ENCODE measurements at regions not wholly inside any gene's neighbourhood (a gene's known extent, or its start where the extent isn't known, plus 50 kb on each side); places are given as distances from the start of the nearest gene placed in this dataset.

DNA sequence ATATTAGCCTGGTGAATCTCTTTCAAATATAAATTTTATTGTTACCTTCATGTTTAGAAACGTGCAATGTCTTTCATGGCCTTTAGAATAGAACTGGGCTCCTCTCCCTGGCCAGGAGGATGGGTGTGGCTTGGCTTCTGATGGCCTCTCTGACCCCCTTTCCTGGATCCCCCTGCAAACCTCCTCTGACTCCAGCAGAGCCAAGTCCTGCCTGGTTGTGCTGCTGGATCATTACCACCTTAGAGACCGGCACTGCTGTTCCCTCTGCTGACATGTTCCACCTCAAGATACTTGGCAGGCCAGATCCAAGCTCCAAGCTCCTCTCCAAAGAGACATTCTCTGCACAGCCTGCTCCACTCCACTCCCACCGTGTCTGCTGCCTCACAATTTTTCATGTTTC, 823.8 kb upstream of the HS6ST1 start:
- no peak for DNase-seq (ENCODE audit: low spot score)

DNA sequence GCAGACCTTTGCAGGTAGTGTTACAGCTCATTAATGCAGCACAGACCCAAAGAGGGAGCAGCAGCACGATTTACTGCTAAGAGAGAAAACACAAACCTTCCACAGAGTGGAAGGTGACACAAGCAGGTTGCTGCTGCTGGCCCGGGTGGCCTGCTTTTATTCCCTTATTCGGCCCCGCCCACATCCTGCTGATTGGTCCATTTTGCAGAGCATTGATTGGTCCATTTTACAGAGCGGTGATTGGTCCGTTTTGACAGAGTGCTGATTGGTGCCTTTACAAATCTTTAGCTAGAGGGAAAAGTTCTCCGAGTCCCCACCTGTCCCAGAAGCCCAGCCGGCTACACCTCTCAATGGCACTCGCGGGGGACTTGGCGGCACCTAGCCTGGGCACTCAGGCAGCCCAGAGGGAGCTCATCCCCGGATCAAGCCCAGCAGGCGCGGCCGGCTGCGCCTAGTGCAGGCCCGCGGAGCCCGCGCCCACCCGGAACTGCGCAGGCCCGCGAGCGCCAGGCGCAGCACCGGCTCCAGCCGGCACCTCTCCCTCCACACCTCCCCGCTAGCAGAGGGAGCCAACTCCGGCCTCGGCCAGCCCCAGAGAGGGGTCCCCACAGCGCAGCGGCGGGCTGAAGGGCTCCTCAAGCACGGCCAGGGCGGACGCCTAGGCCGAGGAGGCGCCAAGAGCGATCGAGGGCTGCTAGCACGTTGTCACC, 825.6 kb upstream of the HS6ST1 start:
- no peak for DNase-seq (ENCODE audit: low spot score)

DNA sequence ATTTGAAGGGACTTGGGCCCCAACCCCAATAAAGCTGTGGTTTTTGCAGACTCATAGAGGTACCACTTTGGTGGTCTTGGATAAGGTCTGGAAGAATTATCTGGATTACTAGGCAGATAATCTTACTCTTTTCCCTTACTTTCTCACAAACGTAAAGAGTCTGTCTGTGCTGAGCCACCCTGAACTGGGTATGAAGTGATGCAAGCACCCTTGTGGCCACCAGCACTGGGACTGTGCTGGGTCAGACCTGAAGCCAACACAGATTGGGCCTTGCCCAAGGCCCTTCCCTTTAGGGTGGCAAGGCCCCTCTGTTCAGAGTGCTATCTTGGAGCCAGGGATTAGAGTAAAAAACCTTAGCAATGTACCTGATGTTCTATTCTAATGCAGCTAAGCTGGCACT, 827.0 kb upstream of the RAB6C start:
- no peak for DNase-seq (ENCODE audit: low spot score)

DNA sequence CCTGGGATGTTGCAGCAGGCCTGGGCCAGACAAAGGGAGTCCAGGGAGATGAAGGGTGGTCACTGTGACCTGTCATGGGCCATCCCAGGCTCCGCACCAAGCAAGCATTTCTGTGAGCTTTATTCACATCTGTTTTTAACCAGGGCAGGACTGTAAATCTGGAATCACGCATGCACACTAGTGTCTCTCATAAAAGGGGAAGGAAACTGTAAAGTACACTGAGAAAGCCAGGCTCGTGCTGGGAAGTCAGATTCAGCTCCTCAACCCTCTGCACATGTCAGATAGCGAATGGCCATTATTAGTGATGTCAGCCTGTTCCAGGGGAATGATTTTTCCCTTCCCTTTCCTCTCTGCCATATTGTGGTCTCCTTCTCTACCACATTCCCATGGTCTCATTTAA, 818.6 kb upstream of the RAB6C start:
- no peak for DNase-seq (ENCODE audit: low spot score)

DNA sequence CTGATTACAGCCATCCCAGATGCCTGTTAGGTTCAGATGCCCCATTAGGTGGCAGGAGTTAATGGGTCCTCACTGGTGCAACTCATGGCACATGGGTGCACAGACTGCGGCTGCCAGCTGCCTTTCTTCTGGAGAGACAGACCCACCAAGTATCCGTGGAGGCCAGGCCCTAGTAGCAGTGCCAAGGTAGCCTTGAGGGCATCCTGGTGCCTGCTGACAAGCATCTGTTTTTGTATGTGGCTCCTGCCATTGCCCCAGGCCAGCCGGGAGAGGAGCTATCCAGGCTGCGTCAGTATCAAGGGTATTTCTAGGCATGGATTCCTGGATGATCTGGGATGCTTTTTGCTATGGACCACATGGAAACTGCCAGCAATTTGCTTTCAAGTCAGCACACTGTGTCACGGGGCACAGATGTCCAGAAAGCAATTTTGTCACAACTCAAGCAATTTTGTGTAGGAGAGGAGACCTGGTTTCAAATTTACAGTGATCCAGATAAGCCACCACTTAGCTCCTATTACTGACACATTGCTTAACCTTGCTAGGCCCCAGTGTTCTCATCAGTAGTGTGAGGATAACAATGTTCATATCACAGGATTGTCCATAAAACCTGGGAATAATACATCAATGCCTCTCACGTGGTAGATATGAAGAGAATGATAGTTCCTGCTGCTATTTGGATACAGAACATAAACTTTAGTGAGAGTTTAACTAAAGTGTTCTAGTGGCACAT, 815.1 kb upstream of the RAB6C start:
- DNase-seq (ENCODE audit: low spot score), result no peak

DNA sequence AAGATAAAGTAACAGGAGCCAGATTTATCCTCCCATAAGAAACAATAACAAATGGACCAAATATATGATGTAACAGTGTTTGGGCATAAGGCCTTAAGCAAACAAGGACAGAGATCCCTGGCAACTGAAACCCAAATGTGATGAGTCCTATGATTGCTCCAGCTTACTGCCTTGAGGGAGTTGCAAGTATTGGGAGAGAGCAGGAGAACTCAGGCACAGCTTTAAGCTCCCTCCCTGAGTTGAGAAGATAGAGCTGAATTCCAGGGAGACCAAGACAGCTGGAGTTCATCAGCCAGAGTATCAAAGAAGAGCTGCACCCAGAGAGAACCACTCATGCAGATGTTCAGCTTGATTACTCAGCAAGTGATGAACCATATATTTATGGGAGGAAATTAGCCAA, 814.5 kb upstream of the RAB6C start:
- DNase-seq (ENCODE audit: low spot score), result no peak

DNA sequence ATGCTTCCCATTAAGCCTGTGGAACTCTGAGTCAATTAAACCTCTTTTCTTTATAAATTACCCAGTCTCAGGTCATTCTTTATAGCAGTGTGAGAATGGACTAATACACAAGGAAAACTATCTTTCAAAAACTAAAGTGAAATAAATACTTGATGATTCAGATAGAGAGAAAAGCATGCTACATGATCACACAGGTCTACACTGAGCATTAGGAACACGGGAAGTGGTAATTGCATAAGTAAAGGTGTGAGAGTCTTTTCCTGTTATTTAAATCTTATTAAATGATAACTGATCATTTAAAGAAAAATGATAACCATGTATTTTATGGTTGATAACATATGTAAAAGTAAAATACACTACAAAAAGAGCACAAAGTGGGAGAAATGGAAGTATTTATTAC, 812.0 kb upstream of the RAB6C start:
- no peak for DNase-seq (ENCODE audit: low spot score)

DNA sequence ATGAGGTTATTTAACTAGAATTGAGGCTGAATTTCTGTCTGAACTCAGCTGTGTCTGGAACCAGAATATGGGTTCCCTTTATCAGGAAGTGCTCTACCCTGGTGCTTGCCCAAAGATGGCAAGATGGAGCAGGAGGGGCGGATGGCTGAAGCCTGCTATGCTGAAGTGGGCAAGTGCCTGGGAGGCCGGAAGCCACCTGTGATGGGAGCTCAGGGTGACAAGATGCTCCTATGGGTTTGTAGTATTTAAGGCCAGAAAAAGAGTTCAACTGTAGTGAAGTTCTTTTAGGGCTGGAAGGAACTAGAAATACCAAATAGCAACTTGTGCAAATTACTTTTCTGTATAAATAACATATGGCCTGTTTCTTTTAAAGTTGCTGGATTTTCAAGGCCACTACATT, 808.9 kb upstream of the RAB6C start:
- no peak for DNase-seq (ENCODE audit: low spot score)

DNA sequence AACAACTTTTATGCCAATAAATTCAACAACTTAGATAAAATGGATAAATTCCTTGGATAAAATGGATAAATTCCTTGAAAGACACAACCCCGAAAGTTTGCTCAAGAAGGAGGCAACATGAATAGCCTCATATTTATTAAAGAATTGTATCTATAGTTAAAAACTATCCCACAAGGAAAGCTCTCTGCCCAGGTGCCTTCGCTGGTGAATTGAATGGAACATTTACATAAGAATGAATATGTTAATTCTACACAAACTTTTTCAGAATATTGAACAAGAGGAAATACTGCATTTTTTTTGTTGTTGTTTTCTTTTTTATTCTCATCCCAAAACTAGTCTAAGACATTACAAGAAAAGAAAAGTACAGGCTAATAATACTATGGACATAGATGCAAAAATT, 805.3 kb upstream of the RAB6C start:
- DNase-seq (ENCODE audit: low spot score), result no peak

DNA sequence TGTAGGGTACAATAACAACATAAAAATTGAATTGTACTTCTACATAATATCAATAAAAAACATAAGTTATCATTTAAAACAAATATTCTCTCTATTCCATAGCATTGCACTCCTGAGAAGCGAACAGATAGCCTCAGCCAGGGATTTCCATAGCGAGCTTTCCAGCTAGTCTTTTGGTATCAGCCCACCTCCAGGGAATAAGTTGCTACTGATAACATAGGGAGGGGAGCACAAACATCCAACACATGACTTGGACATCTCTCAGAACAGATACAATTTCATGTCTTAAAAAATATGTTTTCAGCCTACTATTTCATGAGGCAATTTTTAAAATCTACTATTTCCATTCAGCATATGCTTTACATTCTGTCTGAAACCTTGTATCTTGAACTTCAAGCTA, 804.4 kb upstream of the RAB6C start:
- no peak for DNase-seq (ENCODE audit: low spot score)

DNA sequence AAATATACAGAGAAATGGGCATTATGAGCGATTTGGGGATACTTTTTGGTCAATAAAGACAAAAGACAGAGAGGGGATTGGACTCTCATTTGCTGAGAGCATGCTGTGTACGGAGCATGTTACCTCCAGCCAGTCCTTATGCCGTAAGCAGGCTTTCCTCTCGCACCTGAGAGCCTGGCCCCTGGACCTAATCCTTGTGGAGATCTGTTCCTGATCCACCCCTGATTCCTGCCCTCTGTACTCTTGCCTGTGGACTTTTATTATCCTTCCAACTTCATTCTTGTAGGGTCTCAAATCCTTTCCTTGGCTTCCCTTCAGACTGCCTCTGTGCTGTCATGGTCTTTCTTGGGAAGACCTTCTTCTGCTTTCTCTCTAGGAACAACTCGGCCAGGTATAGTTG, 803.1 kb upstream of the RAB6C start:
- DNase-seq (ENCODE audit: low spot score), result no peak

DNA sequence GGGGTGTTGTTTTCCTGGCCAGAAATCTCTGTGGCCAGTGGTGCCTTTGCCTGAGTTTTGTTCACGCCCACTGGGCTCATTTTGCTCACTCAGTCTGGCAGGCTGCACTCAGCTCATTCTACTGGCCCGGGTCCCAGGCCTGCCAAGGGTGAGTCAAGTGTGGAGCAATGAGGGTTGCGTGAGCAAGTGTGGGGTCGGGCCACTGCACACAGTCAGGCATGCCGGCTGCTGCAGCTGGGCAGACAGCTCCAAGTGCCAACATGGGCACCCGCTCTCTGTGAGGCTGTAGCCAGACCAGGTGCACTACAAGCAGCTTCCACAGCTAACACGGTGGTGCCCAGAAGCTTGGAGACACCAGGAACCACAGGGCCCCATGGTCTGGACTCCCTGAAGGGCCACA, 801.1 kb upstream of the RAB6C start:
- DNase-seq (ENCODE audit: low spot score), result peak; percentile 5

DNA sequence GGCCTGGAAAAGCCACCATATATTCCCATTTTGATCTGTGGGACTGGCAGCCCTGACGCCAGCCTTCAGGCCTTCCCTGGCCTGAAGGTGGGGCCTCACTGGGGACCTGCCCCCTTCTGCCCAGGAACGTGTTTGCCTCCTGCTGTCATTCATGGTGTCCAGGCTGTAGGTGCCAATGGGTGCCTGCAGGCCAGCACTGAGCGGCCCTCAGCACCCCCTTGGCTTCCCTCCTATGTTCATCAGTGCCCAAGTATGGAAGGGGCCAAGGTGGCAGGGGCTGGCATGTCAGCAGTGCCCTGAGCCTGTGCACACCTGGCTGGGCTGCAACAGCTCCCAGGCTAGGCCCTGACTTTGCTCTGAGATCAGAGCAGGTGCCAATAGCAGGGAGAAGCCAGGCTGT, 800.3 kb upstream of the RAB6C start:
- DNase-seq (ENCODE audit: low spot score), result no peak

DNA sequence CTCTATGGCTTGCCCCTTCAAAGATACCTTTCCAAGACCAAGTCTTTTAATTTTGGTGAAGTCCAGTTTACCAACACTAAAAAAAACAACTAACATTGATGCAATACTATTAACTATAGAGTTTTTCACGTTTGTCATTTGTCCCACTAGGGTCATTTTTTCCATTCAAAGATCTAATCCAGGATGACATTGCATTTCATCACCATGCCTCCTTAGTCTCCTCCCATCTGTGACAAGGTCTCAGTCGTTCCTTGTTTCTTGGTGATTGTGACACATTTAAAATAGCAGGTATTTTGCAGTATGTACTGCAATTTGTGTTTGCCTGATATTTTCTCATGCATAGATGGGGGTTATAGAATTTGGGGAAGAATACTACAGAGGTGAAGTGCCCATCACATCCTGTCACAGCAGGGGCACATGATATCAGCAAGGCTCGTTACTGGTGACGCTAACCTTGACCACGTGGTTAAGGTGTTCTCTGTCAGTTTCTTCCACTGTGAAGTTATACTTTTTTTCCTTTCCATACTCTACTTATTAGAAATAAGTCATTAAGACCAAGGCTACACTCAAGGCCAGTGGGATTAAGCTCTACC, 799.2 kb upstream of the RAB6C start:
- DNase-seq (ENCODE audit: low spot score), result no peak

DNA sequence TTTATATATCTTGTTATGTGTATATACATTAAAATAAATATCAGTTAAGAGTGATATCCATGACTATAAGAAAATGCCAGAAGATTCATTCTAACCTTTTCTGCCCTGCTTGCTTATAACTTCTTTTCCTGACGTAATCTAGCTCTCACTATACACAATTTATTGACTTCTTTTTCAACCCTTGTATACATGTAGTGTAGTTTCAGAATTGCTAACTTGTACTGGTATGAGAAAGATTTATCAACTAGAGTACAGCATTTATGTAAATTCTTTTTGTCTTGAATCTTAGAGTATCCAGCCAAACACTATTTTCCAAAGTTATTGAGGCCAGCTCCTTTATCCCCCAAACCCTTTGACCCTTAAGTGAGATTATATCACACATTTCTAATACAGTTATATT, 798.0 kb upstream of the RAB6C start:
- DNase-seq (ENCODE audit: low spot score), result no peak

DNA sequence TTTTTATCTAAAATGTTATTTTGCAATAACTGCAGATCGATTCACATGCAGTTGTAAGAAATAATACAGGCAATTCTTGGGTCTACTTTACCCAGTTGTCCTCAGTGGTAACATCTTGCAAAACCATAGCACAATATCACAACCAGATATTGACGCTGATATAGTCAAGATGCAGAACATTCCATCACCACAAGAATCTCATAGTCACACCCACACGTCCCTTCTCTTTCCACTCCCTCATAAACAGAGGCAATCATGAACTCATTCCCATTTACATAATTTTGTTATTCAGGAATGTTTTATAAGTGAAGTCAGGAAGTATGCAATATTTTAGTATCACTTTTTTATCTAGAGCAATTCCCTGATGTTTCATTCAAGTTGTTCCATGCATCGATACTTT, 797.5 kb upstream of the RAB6C start:
- DNase-seq (ENCODE audit: low spot score), result no peak

DNA sequence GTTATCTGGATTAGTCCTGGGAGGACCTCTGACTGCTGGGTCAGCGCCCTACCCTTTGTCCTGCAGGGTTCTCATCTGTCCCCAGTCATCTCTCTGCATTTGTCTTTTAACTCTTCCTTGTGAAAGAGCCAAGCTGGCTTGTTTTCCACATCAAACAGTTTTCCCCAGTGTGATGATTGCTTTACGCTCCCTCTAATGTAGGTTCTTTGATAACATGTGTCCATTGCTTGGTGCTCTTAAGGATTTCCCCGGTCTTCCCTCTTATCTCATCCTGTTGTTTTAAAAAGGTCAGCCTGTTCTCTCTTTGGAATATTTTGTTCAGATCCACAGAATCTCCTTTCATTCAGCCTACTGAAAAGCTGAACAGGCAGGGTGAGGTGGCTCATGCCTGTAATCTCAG, 792.1 kb upstream of the RAB6C start:
- no peak for DNase-seq (ENCODE audit: low spot score)

DNA sequence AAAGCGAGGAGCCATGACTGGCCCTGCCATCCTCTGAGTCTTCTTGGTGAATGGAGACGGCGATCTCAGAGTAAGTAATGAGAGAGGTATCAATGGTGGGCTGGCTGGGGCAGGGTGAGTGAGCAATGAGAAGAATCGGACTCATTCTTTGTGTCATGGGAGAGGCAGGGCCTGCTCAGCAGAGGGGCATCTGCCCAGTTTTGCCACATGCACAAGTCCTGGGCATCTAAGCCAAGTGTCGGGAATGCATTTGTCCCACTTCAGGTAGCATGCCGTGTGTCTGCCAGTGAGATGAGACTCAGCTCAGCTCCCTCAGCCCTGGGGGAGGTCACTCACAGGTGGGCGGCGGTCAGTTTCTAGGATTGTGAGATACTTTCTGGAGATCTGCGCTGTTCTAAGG, 791.0 kb upstream of the RAB6C start:
- no peak for DNase-seq (ENCODE audit: low spot score)

DNA sequence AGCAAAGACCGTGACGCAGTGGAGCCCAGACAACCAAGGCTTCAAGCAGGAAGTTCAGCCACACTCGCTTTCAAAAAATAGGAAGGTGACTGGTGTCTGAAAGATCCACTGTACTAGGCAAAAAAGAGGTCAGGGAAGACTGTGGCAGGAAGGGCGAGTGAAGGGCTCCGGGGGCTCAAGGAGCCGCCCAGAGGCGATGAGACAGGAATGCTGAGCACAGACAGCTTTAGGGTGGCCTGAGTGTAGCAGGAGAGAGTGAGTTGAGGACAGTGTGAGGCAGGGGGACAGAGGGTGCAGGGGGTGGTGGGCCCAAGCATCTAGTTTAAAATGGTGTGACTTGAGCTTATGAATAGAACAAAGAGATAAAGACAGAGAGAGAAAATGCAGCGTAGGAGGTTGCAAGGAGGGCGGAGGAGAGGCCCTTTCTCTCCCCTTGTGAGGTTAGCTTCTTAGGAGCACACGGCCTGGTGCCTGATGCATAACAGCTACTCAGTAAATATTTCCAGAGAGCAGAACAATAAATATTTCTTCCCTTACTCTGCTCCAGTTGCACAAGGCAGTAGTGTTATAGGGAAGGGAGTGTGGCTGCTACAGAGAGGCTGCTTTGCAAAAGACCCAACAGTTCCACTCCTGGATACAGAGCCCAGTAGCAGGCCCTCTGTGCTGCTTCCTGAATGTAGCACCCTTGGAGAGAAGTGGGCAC, 789.7 kb upstream of the RAB6C start:
- DNase-seq (ENCODE audit: low spot score), result no peak

DNA sequence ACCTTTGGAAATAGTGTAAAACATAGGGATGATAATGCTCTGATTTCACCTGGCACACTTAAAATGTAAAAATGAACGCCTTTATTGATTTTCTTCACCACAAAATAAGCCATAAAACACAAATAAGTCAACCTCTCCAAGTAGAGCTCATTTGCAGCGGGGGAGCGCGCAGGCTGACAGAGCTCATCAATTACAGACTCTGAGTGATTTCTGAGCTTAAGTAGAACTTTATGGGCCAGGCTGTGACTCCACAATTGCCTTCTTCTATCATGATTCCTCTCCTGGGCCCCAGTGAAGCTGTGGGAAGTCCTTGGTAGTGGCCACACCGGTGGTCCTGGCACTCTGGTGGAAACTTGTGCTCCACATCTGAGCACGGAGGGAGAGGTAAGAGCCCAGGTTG, 789.0 kb upstream of the RAB6C start:
- no peak for DNase-seq (ENCODE audit: low spot score)

DNA sequence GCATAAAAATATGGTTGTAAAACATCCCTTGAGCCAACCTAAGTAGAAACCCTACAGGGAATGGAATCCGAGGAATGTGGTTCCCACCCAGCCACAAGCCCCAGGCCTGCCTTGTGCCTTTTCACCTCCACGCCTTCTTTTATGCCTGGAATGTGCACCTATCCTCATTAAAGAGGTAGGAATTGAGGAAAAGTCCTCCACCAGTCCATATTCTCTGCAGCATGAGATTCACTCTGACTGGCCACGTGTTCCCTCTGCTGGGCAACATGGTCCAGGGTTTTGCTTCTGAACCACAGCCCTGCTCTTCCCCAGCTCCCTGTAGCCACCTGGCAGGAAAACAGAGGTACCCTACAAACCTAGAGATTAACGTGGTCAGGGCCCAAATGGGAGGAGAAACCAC, 787.9 kb upstream of the RAB6C start:
- DNase-seq (ENCODE audit: low spot score), result no peak

DNA sequence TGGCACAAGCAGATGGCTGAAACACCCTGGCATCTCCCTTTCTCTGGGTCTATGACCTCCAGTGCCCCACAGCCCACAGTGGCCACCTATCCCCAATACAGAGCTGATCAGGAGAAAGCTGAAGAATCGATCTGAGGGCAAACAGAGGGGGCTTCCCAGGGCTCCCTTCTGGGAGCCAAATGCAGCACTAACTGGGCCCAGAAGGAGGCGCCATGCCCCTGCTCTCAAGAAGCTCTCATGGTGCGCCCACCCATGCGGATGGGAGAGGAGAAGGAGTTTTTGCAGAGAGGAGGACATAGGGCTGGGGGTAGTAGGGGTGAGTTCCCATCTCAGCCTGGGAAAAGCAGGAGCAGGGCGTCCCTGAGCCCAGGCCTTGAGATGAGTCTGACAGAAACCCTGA, 787.3 kb upstream of the RAB6C start:
- DNase-seq (ENCODE audit: low spot score), result no peak

DNA sequence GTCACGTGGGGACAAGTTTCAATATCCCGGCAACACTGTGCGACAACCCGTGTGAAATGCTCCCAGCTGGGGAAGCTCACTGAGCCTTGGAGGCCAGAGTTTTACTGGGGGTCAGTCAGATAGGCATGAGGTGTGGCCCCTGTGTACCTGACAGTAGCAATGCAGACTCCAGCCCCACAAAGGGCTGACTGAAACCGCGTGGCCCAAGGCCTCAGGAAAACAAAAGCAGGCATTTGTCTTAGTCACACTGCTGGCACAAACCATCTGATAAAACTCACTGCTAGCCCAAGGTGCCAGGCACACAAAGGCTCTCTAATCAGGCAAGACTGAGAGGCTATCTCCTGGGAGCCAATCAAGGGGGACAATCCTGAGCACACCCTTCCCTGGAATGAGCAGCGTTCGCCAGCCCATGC, 786.6 kb upstream of the RAB6C start:
- DNase-seq (ENCODE audit: low spot score), result no peak
